Liver (tissue), 3 donors: ENCODE measurements at regions not wholly inside any gene's neighbourhood (a gene's known extent, or its start where the extent isn't known, plus 50 kb on each side); places are given as distances from the start of the nearest gene placed in this dataset.

ENCODE experiments used
- CTCF ChIP-seq: fragments of 150-350 bp; IDR thresholded peaks from 2 replicates; pipeline ENCODE4 v1.5.1; 2017; ENCODE audit warnings: improper control_type of control experiment, low read depth, low read length; ENCODE audit not compliant: missing input control
- EGR1 ChIP-seq, 2 donors: IDR thresholded peaks; 2 replicates each; pipeline ENCODE4 v1.6.1; 2016 to 2018; ENCODE audit warnings: antibody characterized with exemption in 2 of 2, low read depth in 2 of 2
- FOXA2 ChIP-seq: IDR thresholded peaks from 2 replicates; pipeline ENCODE4 v1.6.1; 2016; ENCODE audit warnings: antibody characterized with exemption
- GABPA ChIP-seq, 2 donors: IDR thresholded peaks in 1 of 2; conservative IDR thresholded peaks in 1 of 2; 2 replicates each; pipeline ENCODE4 v1.6.1; 2016; ENCODE audit warnings: antibody characterized with exemption in 2 of 2, mild to moderate bottlenecking in 1 of 2, moderate library complexity in 1 of 2
- RAD21 ChIP-seq, 2 donors: IDR thresholded peaks; 2 replicates each; pipeline ENCODE4 v1.6.1; 2016; ENCODE audit warnings: antibody characterized with exemption in 2 of 2, mild to moderate bottlenecking in 2 of 2
- TAF1 ChIP-seq: conservative IDR thresholded peaks from 2 replicates; pipeline ENCODE4 v1.6.1; 2016; ENCODE audit warnings: antibody characterized with exemption, mild to moderate bottlenecking
- YY1 ChIP-seq: IDR thresholded peaks from 2 replicates; pipeline ENCODE4 v1.6.1; 2016; ENCODE audit warnings: antibody characterized with exemption, mild to moderate bottlenecking
- donor health status: healthy.
- donor health status: healthy.

GRCh38 chr2:194730266-194730665, 926.8 kb upstream of the SLC39A10 start:
- TF ChIP-seq YY1 (no peak), CTCF (no peak), RAD21 (IDR thresholded peaks at IDR 0.05) (no peak), EGR1 (IDR thresholded peaks at IDR 0.05; ENCODE audit: low read depth in 2 of 2) (no peak), TAF1 (no peak), GABPA (IDR thresholded peaks at IDR 0.05 in 1 of 2, conservative IDR thresholded peaks at IDR 0.05 in 1 of 2) (no peak), FOXA2 (no peak)
